ENCODE measurements at regions not wholly inside any gene's neighbourhood (a gene's known extent, or its start where the extent isn't known, plus 50 kb on each side); places are given as distances from the start of the nearest gene placed in this dataset.
"Not testable (repeated sequence)": the region's sequence is repeated elsewhere in the genome, so short reads cannot be mapped to it uniquely, and the experiment has no call there.

- Mint-ChIP-seq H3K36me3 (ENCODE audit: unreplicated experiment) (peaks cover 5% of the 10 kb centered on the region), H3K27me3 (ENCODE audit: unreplicated experiment) (peaks cover 3% of the 10 kb centered on the region), H3K4me3 (ENCODE audit: unreplicated experiment) (no peak overlapping the region), H3K9me3 (ENCODE audit: unreplicated experiment) (peaks cover 12% of the 10 kb centered on the region), H3K27ac (ENCODE audit: unreplicated experiment) (no peak overlapping the region), H3K4me1 (ENCODE audit: low read depth, unreplicated experiment) (peaks cover 22% of the 10 kb centered on the region)
- no peak for TF ChIP-seq CTCF (IDR thresholded peaks at IDR 0.05; ENCODE audit: partially characterized antibody, unreplicated experiment)
- no peak for DNase-seq
Observed at GRCh38 chr2:16218161-16218560, 277.8 kb downstream of the MYCN start.

GRCh38 chr2:16217741-16218140 lies 277.4 kb downstream of the MYCN start:
- H3K27ac Mint-ChIP-seq (ENCODE audit: unreplicated experiment); H3K27me3 Mint-ChIP-seq (ENCODE audit: unreplicated experiment); H3K4me3 Mint-ChIP-seq (ENCODE audit: unreplicated experiment); DNase-seq; H3K36me3 Mint-ChIP-seq (ENCODE audit: unreplicated experiment): not testable (repeated sequence)
- Mint-ChIP-seq H3K4me1 (ENCODE audit: low read depth, unreplicated experiment) (peaks cover 21% of the 10 kb centered on the region), H3K9me3 (ENCODE audit: unreplicated experiment) (peaks cover 12% of the 10 kb centered on the region)

- DNase-seq: no peak
- no peak overlapping the region for H3K27ac Mint-ChIP-seq (ENCODE audit: unreplicated experiment)
- H3K4me3 Mint-ChIP-seq (ENCODE audit: unreplicated experiment): no peak overlapping the region
- TF ChIP-seq CTCF (IDR thresholded peaks at IDR 0.05; ENCODE audit: partially characterized antibody, unreplicated experiment): no peak
- peaks cover 12% of the 10 kb centered on the region for H3K9me3 Mint-ChIP-seq (ENCODE audit: unreplicated experiment)
- peaks cover 3% of the 10 kb centered on the region for H3K27me3 Mint-ChIP-seq (ENCODE audit: unreplicated experiment)
- H3K4me1 Mint-ChIP-seq (ENCODE audit: low read depth, unreplicated experiment): peaks cover 21% of the 10 kb centered on the region
- H3K36me3 Mint-ChIP-seq (ENCODE audit: unreplicated experiment): peaks cover 5% of the 10 kb centered on the region
Observed at GRCh38 chr2:16217291-16217690, 276.9 kb downstream of the MYCN start.

- no peak for DNase-seq
- peaks cover 3% of the 10 kb centered on the region for H3K36me3 Mint-ChIP-seq (ENCODE audit: unreplicated experiment)
- H3K27me3 Mint-ChIP-seq (ENCODE audit: unreplicated experiment): no peaks in the 10 kb centered on the region
- peak overlapping the region; percentile 13 for H3K4me3 Mint-ChIP-seq (ENCODE audit: unreplicated experiment)
- peaks cover 12% of the 10 kb centered on the region for H3K9me3 Mint-ChIP-seq (ENCODE audit: unreplicated experiment)
- peak overlapping the region; percentile 81 for H3K27ac Mint-ChIP-seq (ENCODE audit: unreplicated experiment)
- H3K4me1 Mint-ChIP-seq (ENCODE audit: low read depth, unreplicated experiment): peaks cover 21% of the 10 kb centered on the region
- no peak for TF ChIP-seq CTCF (IDR thresholded peaks at IDR 0.05; ENCODE audit: partially characterized antibody, unreplicated experiment)
Observed at GRCh38 chr2:16216558-16216945, 276.2 kb downstream of the MYCN start.

GRCh38 chr2:16215902-16216557 lies 275.7 kb downstream of the MYCN start:
- H3K4me1 Mint-ChIP-seq (ENCODE audit: low read depth, unreplicated experiment): peaks cover 19% of the 10 kb centered on the region
- H3K9me3 Mint-ChIP-seq (ENCODE audit: unreplicated experiment): peaks cover 12% of the 10 kb centered on the region
- TF ChIP-seq CTCF (IDR thresholded peaks at IDR 0.05; ENCODE audit: partially characterized antibody, unreplicated experiment): no peak
- DNase-seq: peak; percentile 31
- peak overlapping the region; percentile 81 for H3K27ac Mint-ChIP-seq (ENCODE audit: unreplicated experiment)
- no peak overlapping the region for H3K4me3 Mint-ChIP-seq (ENCODE audit: unreplicated experiment)
- no peaks in the 10 kb centered on the region for H3K36me3 Mint-ChIP-seq (ENCODE audit: unreplicated experiment)
- H3K27me3 Mint-ChIP-seq (ENCODE audit: unreplicated experiment): no peaks in the 10 kb centered on the region
